ENCODE measurements at regions not wholly inside any gene's neighbourhood (a gene's known extent, or its start where the extent isn't known, plus 50 kb on each side); places are given as distances from the start of the nearest gene placed in this dataset.

- TF ChIP-seq EZH2 (IDR thresholded peaks at IDR 0.05; ENCODE audit: insufficient read depth, poor library complexity, severe bottlenecking): no peak
- no peak for TF ChIP-seq EZH2phosphoT487 (IDR thresholded peaks at IDR 0.05; ENCODE audit: insufficient read depth, low read depth)
Measured at GRCh38 chr5:18662231-18662630, 1028.0 kb downstream of the TAF11L14 start.
